BE2C (cell line): ENCODE measurements at regions not wholly inside any gene's neighbourhood (a gene's known extent, or its start where the extent isn't known, plus 50 kb on each side); places are given as distances from the start of the nearest gene placed in this dataset.

Source experiments
- DNase-seq: peaks from one replicate; pipeline ENCODE4 v3.0.0-alpha.2; 2020
- H3K27me3 ChIP-seq: fragments of 250-450 bp; sonication (Bioruptor Pico); 2 replicates; pipeline ENCODE4 v1.5.1; 2020; ENCODE audit warnings: mild to moderate bottlenecking
- H3K36me3 ChIP-seq: fragments of 250-450 bp; sonication (Bioruptor Pico); 2 replicates; pipeline ENCODE4 v1.5.1; 2020; ENCODE audit warnings: mild to moderate bottlenecking
- H3K4me1 ChIP-seq: fragments of 250-450 bp; sonication (Bioruptor Pico); 2 replicates; pipeline ENCODE4 v1.5.1; 2020
- H3K4me3 ChIP-seq: 2 replicates; pipeline ENCODE4 v1.5.1; 2011; ENCODE audit warnings: low read depth, low read length
- H3K9me3 ChIP-seq: fragments of 250-450 bp; sonication (Bioruptor Pico); 2 replicates; pipeline ENCODE4 v1.5.1; 2020
- CTCF ChIP-seq: IDR thresholded peaks from 2 replicates; pipeline ENCODE4 v1.5.1; 2012; ENCODE audit warnings: mild to moderate bottlenecking, low read depth, low read length

GRCh38 chr10:20957744-20958143 lies 60.6 kb upstream of the NEBL start:
- H3K4me1 ChIP-seq = peaks cover 34% of the 10 kb centered on the region
- H3K4me3 ChIP-seq = no peak overlapping the region
- no peak for TF ChIP-seq CTCF
- DNase-seq = no peak
- no peaks in the 10 kb centered on the region for H3K9me3 ChIP-seq
- no peaks in the 10 kb centered on the region for H3K36me3 ChIP-seq
- H3K27me3 ChIP-seq = no peaks in the 10 kb centered on the region

GRCh38 chr10:20956843-20957242 lies 59.7 kb upstream of the NEBL start:
- no peak for TF ChIP-seq CTCF
- DNase-seq = peak; percentile 22
- H3K4me1 ChIP-seq = peaks cover 34% of the 10 kb centered on the region
- H3K9me3 ChIP-seq = no peaks in the 10 kb centered on the region
- H3K27me3 ChIP-seq = no peaks in the 10 kb centered on the region
- H3K4me3 ChIP-seq = no peak overlapping the region
- H3K36me3 ChIP-seq = no peaks in the 10 kb centered on the region

GRCh38 chr10:20955355-20955893 lies 58.3 kb upstream of the NEBL start:
- H3K36me3 ChIP-seq = no peaks in the 10 kb centered on the region
- no peak overlapping the region; the same call in 1 of the 2 replicates for H3K4me3 ChIP-seq
- H3K9me3 ChIP-seq = no peaks in the 10 kb centered on the region
- no peak for TF ChIP-seq CTCF
- DNase-seq = peak; percentile 21
- H3K4me1 ChIP-seq = peaks cover 37% of the 10 kb centered on the region
- H3K27me3 ChIP-seq = no peaks in the 10 kb centered on the region

GRCh38 chr10:20954519-20954918 lies 57.4 kb upstream of the NEBL start:
- Histone ChIP-seq H3K27me3 (no peaks in the 10 kb centered on the region), H3K4me1 (peaks cover 37% of the 10 kb centered on the region), H3K36me3 (no peaks in the 10 kb centered on the region), H3K9me3 (no peaks in the 10 kb centered on the region), H3K4me3 (no peak overlapping the region)
- TF ChIP-seq CTCF = no peak
- DNase-seq = no peak

GRCh38 chr10:20953120-20953519 lies 56.0 kb upstream of the NEBL start:
- Histone ChIP-seq H3K27me3 (no peaks in the 10 kb centered on the region), H3K9me3 (no peaks in the 10 kb centered on the region), H3K4me3 (no peak overlapping the region), H3K4me1 (peaks cover 32% of the 10 kb centered on the region), H3K36me3 (no peaks in the 10 kb centered on the region)
- TF ChIP-seq CTCF = no peak
- no peak for DNase-seq

GRCh38 chr10:20949967-20950366 lies 52.9 kb upstream of the NEBL start:
- no peak overlapping the region for H3K4me3 ChIP-seq
- TF ChIP-seq CTCF = no peak
- no peaks in the 10 kb centered on the region for H3K27me3 ChIP-seq
- no peaks in the 10 kb centered on the region for H3K36me3 ChIP-seq
- peaks cover 14% of the 10 kb centered on the region for H3K4me1 ChIP-seq
- peak; percentile 50 for DNase-seq
- H3K9me3 ChIP-seq = no peaks in the 10 kb centered on the region
